ENCODE measurements at regions not wholly inside any gene's neighbourhood (a gene's known extent, or its start where the extent isn't known, plus 50 kb on each side); places are given as distances from the start of the nearest gene placed in this dataset.

- no peak for DNase-seq (ENCODE audit: low read depth, low spot score)
These were observed 126.2 kb upstream of the ARID1B start for GRCh38 chr6:156650896-156651390.

GRCh38 chr6:156648616-156649015, 128.6 kb upstream of the ARID1B start:
- DNase-seq (ENCODE audit: low read depth, low spot score): no peak

- no peak for DNase-seq (ENCODE audit: low read depth, low spot score)
These were observed 129.2 kb upstream of the ARID1B start for GRCh38 chr6:156647991-156648390.

GRCh38 chr6:156647140-156647784, 129.9 kb upstream of the ARID1B start:
- DNase-seq (ENCODE audit: low read depth, low spot score): no peak

- DNase-seq (ENCODE audit: low read depth, low spot score): no peak
These were observed 130.7 kb upstream of the ARID1B start for GRCh38 chr6:156646496-156646895.

GRCh38 chr6:156645097-156645496, 132.1 kb upstream of the ARID1B start:
- no peak for DNase-seq (ENCODE audit: low read depth, low spot score)

- no peak for DNase-seq (ENCODE audit: low read depth, low spot score)
These were observed 138.0 kb upstream of the ARID1B start for GRCh38 chr6:156639009-156639721.

- DNase-seq (ENCODE audit: low read depth, low spot score): no peak
These were observed 138.6 kb upstream of the ARID1B start for GRCh38 chr6:156638581-156638980.

- DNase-seq (ENCODE audit: low read depth, low spot score): no peak
These were observed 142.2 kb upstream of the ARID1B start for GRCh38 chr6:156634951-156635371.

GRCh38 chr6:156634048-156634447, 143.1 kb upstream of the ARID1B start:
- no peak for DNase-seq (ENCODE audit: low read depth, low spot score)

- DNase-seq (ENCODE audit: low read depth, low spot score): no peak
These were observed 143.9 kb upstream of the ARID1B start for GRCh38 chr6:156633291-156633690.

GRCh38 chr6:156630613-156631302, 146.4 kb upstream of the ARID1B start:
- DNase-seq (ENCODE audit: low read depth, low spot score): no peak

- DNase-seq (ENCODE audit: low read depth, low spot score): no peak
These were observed 148.4 kb upstream of the ARID1B start for GRCh38 chr6:156628805-156629204.

- no peak for DNase-seq (ENCODE audit: low read depth, low spot score)
These were observed 149.7 kb upstream of the ARID1B start for GRCh38 chr6:156627524-156627923.

- DNase-seq (ENCODE audit: low read depth, low spot score): no peak
These were observed 155.0 kb upstream of the ARID1B start for GRCh38 chr6:156622185-156622584.

- DNase-seq (ENCODE audit: low read depth, low spot score): no peak
These were observed 156.8 kb upstream of the ARID1B start for GRCh38 chr6:156620331-156620730.

- DNase-seq (ENCODE audit: low read depth, low spot score): no peak
These were observed 158.5 kb upstream of the ARID1B start for GRCh38 chr6:156618600-156619205.

GRCh38 chr6:156617941-156618340, 159.2 kb upstream of the ARID1B start:
- no peak for DNase-seq (ENCODE audit: low read depth, low spot score)

- DNase-seq (ENCODE audit: low read depth, low spot score): no peak
These were observed 159.8 kb upstream of the ARID1B start for GRCh38 chr6:156617376-156617775.

- DNase-seq (ENCODE audit: low read depth, low spot score): no peak
These were observed 160.7 kb upstream of the ARID1B start for GRCh38 chr6:156616495-156616894.

- DNase-seq (ENCODE audit: low read depth, low spot score): no peak
These were observed 163.2 kb upstream of the ARID1B start for GRCh38 chr6:156613996-156614395.

GRCh38 chr6:156612361-156612760, 164.8 kb upstream of the ARID1B start:
- DNase-seq (ENCODE audit: low read depth, low spot score): no peak
